Adrenal gland (tissue), 9 donors: ENCODE measurements at regions not wholly inside any gene's neighbourhood (a gene's known extent, or its start where the extent isn't known, plus 50 kb on each side); places are given as distances from the start of the nearest gene placed in this dataset.

Source experiments
- DNase-seq, 7 donors: peaks; one replicate each; pipeline ENCODE4 v3.0.0-alpha.2; 2019 to 2020
- H3K27ac ChIP-seq, 5 donors: fragments of 200-600 bp; sonication (generic) in 4 of 5; 1 replicate in 3 of 5; 2 replicates in 2 of 5; pipeline versions ENCODE4 v1.5.1 to v1.8.0; 2016 to 2020; ENCODE audit warnings: mild to moderate bottlenecking in 1 of 5
- H3K27me3 ChIP-seq: fragments of 200-600 bp; 2 replicates; pipeline ENCODE4 v1.8.0; 2021
- H3K36me3 ChIP-seq, 2 donors: fragments of 200-600 bp; replicated peaks in 1 of 2; 1 replicate in 1 of 2; 2 replicates in 1 of 2; pipeline versions ENCODE4 v1.5.1 to v1.8.0; 2018 to 2022
- H3K4me1 ChIP-seq, 2 donors: fragments of 200-600 bp; replicated peaks in 1 of 2; 1 replicate in 1 of 2; 2 replicates in 1 of 2; pipeline versions ENCODE4 v1.5.1 to v1.8.0; 2018 to 2021
- H3K4me3 ChIP-seq, 4 donors: fragments of 200-600 bp; sonication (generic) in 3 of 4; one replicate each; pipeline ENCODE4 v1.5.1; 2016 to 2018
- H3K9me3 ChIP-seq, 3 donors: fragments of 200-600 bp; sonication (generic) in 1 of 3; replicated peaks in 1 of 3; 1 replicate in 2 of 3; 2 replicates in 1 of 3; pipeline versions ENCODE4 v1.5.1 to v1.8.0; 2016 to 2021
- CTCF ChIP-seq, 6 experiments: fragments of 450-650 bp in 4 of 6; fragments of 200-600 bp in 2 of 6; sonication (generic) in 1 of 6; IDR thresholded peaks; 1 replicate in 5 of 6; 2 replicates in 1 of 6; pipeline versions ENCODE4 v1.5.1 to v1.8.0; 2016 to 2021; ENCODE audit warnings: antibody characterized with exemption in 6 of 6, mild to moderate bottlenecking in 2 of 6, moderate library complexity in 1 of 6
- POLR2A ChIP-seq, 2 donors: fragments of 450-650 bp; IDR thresholded peaks; one replicate each; pipeline ENCODE4 v1.6.1; 2017; ENCODE audit warnings: antibody characterized with exemption in 2 of 2, mild to moderate bottlenecking in 2 of 2, moderate library complexity in 1 of 2
- WGBS, 4 donors: extraction: QIAGEN DNeasy Blood & Tissue Kit in 2 of 4; methylation state at CpG; one replicate each; pipeline versions ENCODE4 v1.1.5 to v1.1.7; 2013 to 2017; 5-methylcytosine and 5-hydroxymethylcytosine counted together
- intact Hi-C, 2 donors: fragments of 100-400 bp; cut with DNase I; formaldehyde crosslinking; loops; one replicate each; pipeline versions ENCODE4 v1.14.1 to v1.15.0; 2022 to 2023
- donor health status: healthy with polysubstance abuse.
- donor health status: Bipolar disorder and iron deficiency.
- donor health status: DM: yes; HTN: yes; CAD: no.
- donor health status: DM: no; HTN: no; CAD: no.
- donor health status: DM: no; HTN: no; CAD: no.

- DNase-seq = no peak
- no peak for TF ChIP-seq CTCF (IDR thresholded peaks at IDR 0.05)
- no peak for TF ChIP-seq POLR2A (IDR thresholded peaks at IDR 0.05)
- no peaks in the 10 kb centered on the region for H3K36me3 ChIP-seq
- H3K4me1 ChIP-seq = no peaks in the 10 kb centered on the region
- WGBS, 4 donors = 90 to 96% (median 95%) methylated on average over 6 of the region's 6 CpGs
- H3K27ac ChIP-seq = no peak overlapping the region
- H3K27me3 ChIP-seq = no peaks in the 10 kb centered on the region
- intact Hi-C loops = no loop called here
- no peaks in the 10 kb centered on the region for H3K9me3 ChIP-seq
- no peak overlapping the region for H3K4me3 ChIP-seq
Measured at GRCh38 chr9:81755721-81756120, 66.4 kb upstream of the TLE1 start.

GRCh38 chr9:81756561-81756960 is 67.2 kb upstream of the TLE1 start:
- intact Hi-C loops = no loop called here
- DNase-seq = no peak
- 92 to 98% (median 97%) methylated on average over 5 of the region's 5 CpGs for WGBS, 4 donors
- Histone ChIP-seq H3K27ac (no peak overlapping the region), H3K27me3 (no peaks in the 10 kb centered on the region), H3K9me3 (no peaks in the 10 kb centered on the region), H3K4me1 (no peaks in the 10 kb centered on the region), H3K4me3 (no peak overlapping the region), H3K36me3 (no peaks in the 10 kb centered on the region)
- TF ChIP-seq CTCF (IDR thresholded peaks at IDR 0.05) = no peak
- TF ChIP-seq POLR2A (IDR thresholded peaks at IDR 0.05) = no peak

DNA sequence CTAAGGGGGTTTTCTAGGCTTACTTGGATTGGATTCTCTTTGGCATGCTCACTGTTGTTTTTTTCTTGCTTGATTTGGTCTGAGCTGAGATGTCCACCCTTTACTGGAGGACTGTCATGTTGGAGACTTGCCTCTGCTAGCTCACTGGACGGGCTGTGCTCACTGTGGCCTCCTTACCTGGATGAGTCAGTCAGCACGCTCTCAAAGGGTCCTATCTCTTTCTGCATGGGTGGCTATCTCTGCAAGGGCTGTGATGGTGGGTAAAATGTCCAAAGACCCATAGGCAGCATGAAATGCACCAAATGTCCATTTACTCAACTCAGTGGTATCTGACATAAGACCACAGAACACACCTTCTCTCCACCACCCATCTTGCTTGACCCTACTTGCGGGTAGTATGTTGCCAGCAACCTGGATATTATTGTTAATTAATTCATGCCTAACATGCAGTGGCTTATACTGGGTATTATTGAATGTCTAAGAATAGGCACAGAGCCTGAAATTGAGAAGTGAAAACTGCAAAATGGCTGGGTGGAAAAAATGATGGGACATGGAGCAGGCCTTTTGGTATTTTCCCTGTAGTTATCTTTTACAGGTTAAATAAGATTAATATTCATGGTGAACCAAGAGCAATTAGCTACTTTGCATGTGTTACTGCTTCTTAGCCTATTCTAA is 68.9 kb upstream of the TLE1 start:
- Histone ChIP-seq H3K4me1 (no peaks in the 10 kb centered on the region), H3K4me3 (no peak overlapping the region), H3K27ac (no peak overlapping the region), H3K27me3 (no peaks in the 10 kb centered on the region), H3K36me3 (no peaks in the 10 kb centered on the region), H3K9me3 (no peaks in the 10 kb centered on the region)
- TF ChIP-seq POLR2A (IDR thresholded peaks at IDR 0.05) = no peak
- no peak for TF ChIP-seq CTCF (IDR thresholded peaks at IDR 0.05)
- intact Hi-C loops = no loop called here
- 84 to 99% (median 89%) methylated on average over 3 of the region's 3 CpGs for WGBS, 4 donors
- DNase-seq = no peak

- peak overlapping the region in 3 of 5 donors; percentile 22 to 48 (median 41) for H3K27ac ChIP-seq
- intact Hi-C loops = no loop called here
- TF ChIP-seq CTCF (IDR thresholded peaks at IDR 0.05) = no peak
- TF ChIP-seq POLR2A (IDR thresholded peaks at IDR 0.05) = no peak
Measured at GRCh38 chr9:81759680-81760215, 70.4 kb upstream of the TLE1 start.

More at GRCh38 chr9:81759680-81760215, 70.4 kb upstream of the TLE1 start:
- DNase-seq = peak; percentile 56 to 82 (median 69)
- no peaks in the 10 kb centered on the region for H3K27me3 ChIP-seq
- H3K36me3 ChIP-seq = no peaks in the 10 kb centered on the region
- H3K4me3 ChIP-seq = no peak overlapping the region
- 50 to 61% (median 54%) methylated on average over 5 of the region's 5 CpGs for WGBS, 4 donors
- no peaks in the 10 kb centered on the region for H3K9me3 ChIP-seq
- H3K4me1 ChIP-seq = no peaks in the 10 kb centered on the region
